SK-N-SH (cell line): ENCODE measurements at regions not wholly inside any gene's neighbourhood (a gene's known extent, or its start where the extent isn't known, plus 50 kb on each side); places are given as distances from the start of the nearest gene placed in this dataset.

ENCODE experiments used
- CTCF ChIA-PET: fragments of 300-600, 350-600 bp; formaldehyde crosslinking; extraction: SDS; loops from one replicate; lab custom pipeline; 2021; lab: Yijun Ruan, JAX
- POLR2A ChIA-PET: fragments of 350-600 bp; sonication (Branson Sonifier 250); formaldehyde crosslinking; extraction: SDS; loops from one replicate; lab custom pipeline; 2020; ENCODE audit warnings: antibody characterized with exemption, inconsistent platforms; lab: Yijun Ruan, JAX
- DNase-seq: peaks from one replicate; pipeline ENCODE4 v3.0.0; 2012
- H2AFZ ChIP-seq: fragments of 200-600 bp; sonication (generic); 2 replicates; pipeline ENCODE4 v1.8.1; 2016; ENCODE audit warnings: antibody characterized with exemption, mild to moderate bottlenecking, low read depth
- H3F3A ChIP-seq: fragments of 200-600 bp; sonication (generic); replicated peaks from 2 replicates; pipeline ENCODE3; 2016; ENCODE audit warnings: antibody characterized with exemption, mild to moderate bottlenecking; ENCODE audit not compliant: insufficient read depth
- H3K27ac ChIP-seq, 2 experiments: fragments of 200-500 bp in 1 of 2; fragments of 200-600 bp in 1 of 2; sonication (Bioruptor generic) in 1 of 2; sonication (generic), shearing (Covaris generic) in 1 of 2; 2 replicates each; pipeline versions ENCODE4 v1.5.1 to v1.6.1; 2014 to 2016; ENCODE audit warnings: low read depth in 2 of 2, inconsistent platforms in 1 of 2, low read length in 1 of 2, mild to moderate bottlenecking in 1 of 2, mixed read lengths in 1 of 2
- H3K27me3 ChIP-seq: fragments of 200-600 bp; sonication (generic), shearing (Covaris generic); 2 replicates; pipeline ENCODE4 v1.6.1; 2016; ENCODE audit warnings: mixed run types; ENCODE audit not compliant: insufficient read depth
- H3K36me3 ChIP-seq, 2 experiments: fragments of 200-500 bp in 1 of 2; fragments of 200-600 bp in 1 of 2; sonication (Bioruptor generic) in 1 of 2; sonication (generic) in 1 of 2; replicated peaks in 1 of 2; 2 replicates each; pipeline versions ENCODE3 to v1.5.1; 2014 to 2016; ENCODE audit warnings: low read length in 1 of 2, mild to moderate bottlenecking in 1 of 2; ENCODE audit not compliant: insufficient read depth in 2 of 2, control insufficient read depth in 1 of 2
- H3K4me1 ChIP-seq, 2 experiments: fragments of 200-500 bp in 1 of 2; fragments of 200-600 bp in 1 of 2; sonication (Bioruptor generic) in 1 of 2; sonication (generic), shearing (Covaris generic) in 1 of 2; 2 replicates each; pipeline versions ENCODE4 v1.5.1 to v1.6.1; 2014 to 2016; ENCODE audit warnings: low read depth in 1 of 2, low read length in 1 of 2, mixed run types in 1 of 2; ENCODE audit not compliant: insufficient read depth in 2 of 2, control insufficient read depth in 1 of 2
- H3K4me2 ChIP-seq: fragments of 200-600 bp; sonication (generic), shearing (Covaris generic); 2 replicates; pipeline ENCODE4 v1.6.1; 2017; ENCODE audit warnings: mixed run types
- H3K4me3 ChIP-seq, 2 experiments: fragments of 200-500 bp in 1 of 2; fragments of 200-600 bp in 1 of 2; sonication (Bioruptor generic) in 1 of 2; sonication (generic), shearing (Covaris generic) in 1 of 2; 2 replicates each; pipeline versions ENCODE4 v1.5.1 to v1.8.1; 2014 to 2016; ENCODE audit warnings: low read depth in 2 of 2, inconsistent platforms in 1 of 2, low read length in 1 of 2, mild to moderate bottlenecking in 1 of 2, mixed read lengths in 1 of 2, moderate library complexity in 1 of 2
- H3K79me2 ChIP-seq: fragments of 200-600 bp; sonication (generic); 2 replicates; pipeline ENCODE4 v1.8.1; 2017; ENCODE audit warnings: mild to moderate bottlenecking; ENCODE audit not compliant: insufficient read depth
- H3K9ac ChIP-seq: fragments of 200-600 bp; sonication (generic); 2 replicates; pipeline ENCODE4 v1.6.1; 2017; ENCODE audit warnings: mixed run types
- H3K9me2 ChIP-seq: fragments of 200-600 bp; sonication (generic); 2 replicates; pipeline ENCODE4 v1.6.1; 2017; ENCODE audit warnings: mixed run types
- H3K9me3 ChIP-seq: fragments of 200-600 bp; sonication (generic); 2 replicates; pipeline ENCODE4 v1.6.1; 2017; ENCODE audit warnings: mixed run types, mild to moderate bottlenecking, moderate library complexity
- H4K20me1 ChIP-seq: fragments of 200-600 bp; sonication (generic); 2 replicates; pipeline ENCODE4 v1.6.1; 2017; ENCODE audit warnings: mild to moderate bottlenecking, mixed run types; ENCODE audit not compliant: insufficient read depth
- ELF1 ChIP-seq: IDR thresholded peaks from 2 replicates; pipeline ENCODE4 v1.4.0; 2012
- EP300 ChIP-seq, 2 experiments: IDR thresholded peaks; 2 replicates each; pipeline versions ENCODE4 v1.4.0 to v1.6.1; 2012; ENCODE audit warnings: borderline replicate concordance in 1 of 2, low read depth in 1 of 2, low read length in 1 of 2
- EZH2phosphoT487 ChIP-seq: fragments of 200-600 bp; sonication (generic); IDR thresholded peaks from 2 replicates; pipeline ENCODE4 v1.6.1; 2017; ENCODE audit warnings: low read depth, mixed run types, mild to moderate bottlenecking, antibody characterized with exemption, moderate library complexity, borderline replicate concordance
- FOXM1 ChIP-seq: IDR thresholded peaks from 2 replicates; pipeline ENCODE4 v1.4.0; 2012; ENCODE audit warnings: low read depth, mild to moderate bottlenecking
- GATA2 ChIP-seq: sonication (generic); formaldehyde crosslinking; IDR thresholded peaks from 2 replicates; pipeline ENCODE4 v1.5.0; 2020; ENCODE audit warnings: mild to moderate bottlenecking, missing genetic modification reagents
- JUND ChIP-seq: IDR thresholded peaks from 2 replicates; pipeline ENCODE4 v1.4.0; 2012
- MEF2A ChIP-seq: IDR thresholded peaks from 2 replicates; pipeline ENCODE4 v1.4.0; 2012; ENCODE audit warnings: low read depth, borderline replicate concordance
- MXI1 ChIP-seq: IDR thresholded peaks from 2 replicates; pipeline ENCODE4 v1.6.1; 2012; ENCODE audit warnings: mild to moderate bottlenecking, low read depth, low read length, improper control_type of control experiment
- NRF1 ChIP-seq: IDR thresholded peaks from 2 replicates; pipeline ENCODE4 v1.6.1; 2012; ENCODE audit warnings: low read depth, mild to moderate bottlenecking, low read length
- POLR2AphosphoS5 ChIP-seq: IDR thresholded peaks from 2 replicates; pipeline ENCODE4 v1.6.1; 2012; ENCODE audit warnings: low read depth, low read length
- RAD21 ChIP-seq: IDR thresholded peaks from 2 replicates; pipeline ENCODE4 v1.6.1; 2012; ENCODE audit warnings: mild to moderate bottlenecking, low read length
- RFX5 ChIP-seq: IDR thresholded peaks from 2 replicates; pipeline ENCODE4 v1.6.1; 2012; ENCODE audit warnings: mild to moderate bottlenecking, improper control_type of control experiment, low read length
- SIN3A ChIP-seq: IDR thresholded peaks from 2 replicates; pipeline ENCODE4 v1.6.1; 2012; ENCODE audit warnings: low read depth, mild to moderate bottlenecking, low read length, moderate library complexity, borderline replicate concordance
- SMC3 ChIP-seq: IDR thresholded peaks from 2 replicates; pipeline ENCODE4 v1.6.1; 2012; ENCODE audit warnings: low read depth, low read length, improper control_type of control experiment
- TCF12 ChIP-seq: IDR thresholded peaks from 2 replicates; pipeline ENCODE4 v1.4.0; 2012
- WGBS: methylation state at CpG from one replicate; pipeline ENCODE4 v1.1.6; 2017; ENCODE audit warnings: low lambda C conversion rate; 5-methylcytosine and 5-hydroxymethylcytosine counted together
- TF ChIP-seq, protein P1 (sequence below): IDR thresholded peaks from 2 replicates; pipeline ENCODE4 v1.4.0; 2012; ENCODE audit warnings: low read depth, borderline replicate concordance
- TF ChIP-seq, protein P2 (sequence below): IDR thresholded peaks from 2 replicates; pipeline ENCODE4 v1.4.0; 2012; ENCODE audit warnings: low read depth, borderline replicate concordance
- TF ChIP-seq, protein P3 (sequence below): IDR thresholded peaks from 2 replicates; pipeline ENCODE4 v1.4.0; 2012; ENCODE audit warnings: low read depth
- TF ChIP-seq, protein P4 (sequence below): fragments of 150-350 bp; IDR thresholded peaks from 2 replicates; pipeline ENCODE4 v1.6.1; 2016; ENCODE audit warnings: mild to moderate bottlenecking, low read depth, low read length
- TF ChIP-seq, protein P5 (sequence below): IDR thresholded peaks from 2 replicates; pipeline ENCODE4; 2012

DNA sequence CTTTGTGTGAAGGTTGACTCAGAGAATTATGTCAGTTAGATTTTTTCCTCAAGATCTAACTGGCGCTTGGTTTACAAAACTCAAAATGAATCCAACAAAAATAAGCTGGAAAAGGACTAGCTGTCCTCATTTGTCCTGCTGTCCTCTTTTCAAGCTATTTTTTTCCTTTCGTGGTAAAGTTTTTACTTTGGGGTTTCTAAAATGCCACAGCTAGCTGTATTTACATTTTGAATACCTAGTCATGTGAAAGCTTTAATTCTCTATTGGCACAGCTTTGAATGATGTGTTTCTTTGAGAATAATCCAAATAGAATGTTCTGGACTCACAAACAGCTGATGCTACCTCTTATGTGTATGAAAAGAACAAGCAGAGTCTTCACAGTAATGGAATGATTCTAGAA lies 673.6 kb upstream of the NR5A2 start:
- CTCF ChIA-PET: interaction anchor here (1.1 kb wide), 1 partner anchor 25 kb away, joined by 3 read pairs; no protein-coding TSS in a partner anchor
- WGBS: 57% methylated on average over 2 of the region's 2 CpGs
- no peaks in the 10 kb centered on the region for H4K20me1 ChIP-seq
- no peak for DNase-seq
- TF ChIP-seq, protein P1, sequence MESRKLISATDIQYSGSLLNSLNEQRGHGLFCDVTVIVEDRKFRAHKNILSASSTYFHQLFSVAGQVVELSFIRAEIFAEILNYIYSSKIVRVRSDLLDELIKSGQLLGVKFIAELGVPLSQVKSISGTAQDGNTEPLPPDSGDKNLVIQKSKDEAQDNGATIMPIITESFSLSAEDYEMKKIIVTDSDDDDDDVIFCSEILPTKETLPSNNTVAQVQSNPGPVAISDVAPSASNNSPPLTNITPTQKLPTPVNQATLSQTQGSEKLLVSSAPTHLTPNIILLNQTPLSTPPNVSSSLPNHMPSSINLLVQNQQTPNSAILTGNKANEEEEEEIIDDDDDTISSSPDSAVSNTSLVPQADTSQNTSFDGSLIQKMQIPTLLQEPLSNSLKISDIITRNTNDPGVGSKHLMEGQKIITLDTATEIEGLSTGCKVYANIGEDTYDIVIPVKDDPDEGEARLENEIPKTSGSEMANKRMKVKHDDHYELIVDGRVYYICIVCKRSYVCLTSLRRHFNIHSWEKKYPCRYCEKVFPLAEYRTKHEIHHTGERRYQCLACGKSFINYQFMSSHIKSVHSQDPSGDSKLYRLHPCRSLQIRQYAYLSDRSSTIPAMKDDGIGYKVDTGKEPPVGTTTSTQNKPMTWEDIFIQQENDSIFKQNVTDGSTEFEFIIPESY: no peak
- TF ChIP-seq POLR2AphosphoS5 (no peak), FOXM1 (no peak), JUND (no peak), MXI1 (no peak), EZH2phosphoT487 (no peak), TCF12 (no peak), SMC3 (no peak), NRF1 (no peak), EP300 (IDR thresholded peaks at IDR 0.05; ENCODE audit: borderline replicate concordance in 1 of 2, low read depth in 1 of 2, low read length in 1 of 2) (no peak), ELF1 (no peak), RFX5 (no peak), SIN3A (no peak), GATA2 (CRISPR knock-in tag) (no peak), MEF2A (no peak), RAD21 (no peak)
- TF ChIP-seq, protein P2, sequence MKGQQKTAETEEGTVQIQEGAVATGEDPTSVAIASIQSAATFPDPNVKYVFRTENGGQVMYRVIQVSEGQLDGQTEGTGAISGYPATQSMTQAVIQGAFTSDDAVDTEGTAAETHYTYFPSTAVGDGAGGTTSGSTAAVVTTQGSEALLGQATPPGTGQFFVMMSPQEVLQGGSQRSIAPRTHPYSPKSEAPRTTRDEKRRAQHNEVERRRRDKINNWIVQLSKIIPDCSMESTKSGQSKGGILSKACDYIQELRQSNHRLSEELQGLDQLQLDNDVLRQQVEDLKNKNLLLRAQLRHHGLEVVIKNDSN: no peak
- TF ChIP-seq, protein P3, sequence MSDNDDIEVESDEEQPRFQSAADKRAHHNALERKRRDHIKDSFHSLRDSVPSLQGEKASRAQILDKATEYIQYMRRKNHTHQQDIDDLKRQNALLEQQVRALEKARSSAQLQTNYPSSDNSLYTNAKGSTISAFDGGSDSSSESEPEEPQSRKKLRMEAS: no peak
- TF ChIP-seq, protein P4, sequence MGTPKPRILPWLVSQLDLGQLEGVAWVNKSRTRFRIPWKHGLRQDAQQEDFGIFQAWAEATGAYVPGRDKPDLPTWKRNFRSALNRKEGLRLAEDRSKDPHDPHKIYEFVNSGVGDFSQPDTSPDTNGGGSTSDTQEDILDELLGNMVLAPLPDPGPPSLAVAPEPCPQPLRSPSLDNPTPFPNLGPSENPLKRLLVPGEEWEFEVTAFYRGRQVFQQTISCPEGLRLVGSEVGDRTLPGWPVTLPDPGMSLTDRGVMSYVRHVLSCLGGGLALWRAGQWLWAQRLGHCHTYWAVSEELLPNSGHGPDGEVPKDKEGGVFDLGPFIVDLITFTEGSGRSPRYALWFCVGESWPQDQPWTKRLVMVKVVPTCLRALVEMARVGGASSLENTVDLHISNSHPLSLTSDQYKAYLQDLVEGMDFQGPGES: no peak
- TF ChIP-seq, protein P5, sequence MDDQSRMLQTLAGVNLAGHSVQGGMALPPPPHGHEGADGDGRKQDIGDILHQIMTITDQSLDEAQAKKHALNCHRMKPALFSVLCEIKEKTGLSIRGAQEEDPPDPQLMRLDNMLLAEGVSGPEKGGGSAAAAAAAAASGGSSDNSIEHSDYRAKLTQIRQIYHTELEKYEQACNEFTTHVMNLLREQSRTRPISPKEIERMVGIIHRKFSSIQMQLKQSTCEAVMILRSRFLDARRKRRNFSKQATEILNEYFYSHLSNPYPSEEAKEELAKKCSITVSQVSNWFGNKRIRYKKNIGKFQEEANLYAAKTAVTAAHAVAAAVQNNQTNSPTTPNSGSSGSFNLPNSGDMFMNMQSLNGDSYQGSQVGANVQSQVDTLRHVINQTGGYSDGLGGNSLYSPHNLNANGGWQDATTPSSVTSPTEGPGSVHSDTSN: no peak
- no peaks in the 10 kb centered on the region for H3F3A ChIP-seq
- H3K27ac ChIP-seq: no peak overlapping the region
- H3K79me2 ChIP-seq: no peaks in the 10 kb centered on the region
- H3K4me2 ChIP-seq: no peak overlapping the region
- no peak overlapping the region for H3K9ac ChIP-seq
- no peaks in the 10 kb centered on the region for H3K27me3 ChIP-seq
- no peak overlapping the region for H3K4me3 ChIP-seq
- H3K9me2 ChIP-seq: no peaks in the 10 kb centered on the region
- H3K9me3 ChIP-seq: no peaks in the 10 kb centered on the region
- peaks cover 0 to 6% of the 10 kb centered on the region in 2 experiments; a peak in 2 of 4 replicates for H3K4me1 ChIP-seq
- no peaks in the 10 kb centered on the region for H3K36me3 ChIP-seq
- H2AFZ ChIP-seq: no peak overlapping the region
- POLR2A ChIA-PET: no interaction called here
